Fibroblast of pulmonary artery (primary cell): ENCODE measurements at regions not wholly inside any gene's neighbourhood (a gene's known extent, or its start where the extent isn't known, plus 50 kb on each side); places are given as distances from the start of the nearest gene placed in this dataset.

ENCODE experiments used
- DNase-seq: peaks from one replicate; pipeline ENCODE4 v3.0.0-alpha.2; 2010; ENCODE audit warnings: low read depth
- H3K4me3 ChIP-seq: replicated peaks from 2 replicates; pipeline ENCODE4 v1.5.1; 2011; ENCODE audit warnings: low read depth, mild to moderate bottlenecking, control low read depth, low read length, moderate library complexity
- TF ChIP-seq, protein P1 (sequence below): IDR thresholded peaks from 2 replicates; pipeline ENCODE4 v1.5.1; 2011; ENCODE audit warnings: mild to moderate bottlenecking, control low read depth, low read length, inconsistent platforms; ENCODE audit errors: missing control alignments

DNA sequence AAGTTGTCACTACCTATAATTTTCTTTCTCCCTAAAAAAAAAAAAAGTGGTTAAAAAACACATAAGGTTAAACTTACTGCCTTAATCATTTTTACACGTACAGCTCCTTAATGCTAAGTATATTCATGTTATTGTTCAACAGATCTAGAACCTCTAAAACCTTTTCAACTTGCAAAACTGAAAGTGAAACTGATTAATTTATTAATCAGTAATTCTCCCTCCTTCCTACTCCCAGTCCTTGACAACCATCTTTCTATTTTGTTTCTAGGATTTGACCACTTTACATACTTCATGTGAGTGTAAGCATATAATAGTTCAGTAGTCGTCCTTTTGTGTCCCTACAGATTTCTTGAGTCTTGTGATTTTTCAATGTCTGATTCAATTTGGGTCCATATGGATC is 251.4 kb upstream of the KIF2B start:
- TF ChIP-seq, protein P1, sequence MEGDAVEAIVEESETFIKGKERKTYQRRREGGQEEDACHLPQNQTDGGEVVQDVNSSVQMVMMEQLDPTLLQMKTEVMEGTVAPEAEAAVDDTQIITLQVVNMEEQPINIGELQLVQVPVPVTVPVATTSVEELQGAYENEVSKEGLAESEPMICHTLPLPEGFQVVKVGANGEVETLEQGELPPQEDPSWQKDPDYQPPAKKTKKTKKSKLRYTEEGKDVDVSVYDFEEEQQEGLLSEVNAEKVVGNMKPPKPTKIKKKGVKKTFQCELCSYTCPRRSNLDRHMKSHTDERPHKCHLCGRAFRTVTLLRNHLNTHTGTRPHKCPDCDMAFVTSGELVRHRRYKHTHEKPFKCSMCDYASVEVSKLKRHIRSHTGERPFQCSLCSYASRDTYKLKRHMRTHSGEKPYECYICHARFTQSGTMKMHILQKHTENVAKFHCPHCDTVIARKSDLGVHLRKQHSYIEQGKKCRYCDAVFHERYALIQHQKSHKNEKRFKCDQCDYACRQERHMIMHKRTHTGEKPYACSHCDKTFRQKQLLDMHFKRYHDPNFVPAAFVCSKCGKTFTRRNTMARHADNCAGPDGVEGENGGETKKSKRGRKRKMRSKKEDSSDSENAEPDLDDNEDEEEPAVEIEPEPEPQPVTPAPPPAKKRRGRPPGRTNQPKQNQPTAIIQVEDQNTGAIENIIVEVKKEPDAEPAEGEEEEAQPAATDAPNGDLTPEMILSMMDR: no peak
- H3K4me3 ChIP-seq: peak overlapping the region; percentile 5

DNA sequence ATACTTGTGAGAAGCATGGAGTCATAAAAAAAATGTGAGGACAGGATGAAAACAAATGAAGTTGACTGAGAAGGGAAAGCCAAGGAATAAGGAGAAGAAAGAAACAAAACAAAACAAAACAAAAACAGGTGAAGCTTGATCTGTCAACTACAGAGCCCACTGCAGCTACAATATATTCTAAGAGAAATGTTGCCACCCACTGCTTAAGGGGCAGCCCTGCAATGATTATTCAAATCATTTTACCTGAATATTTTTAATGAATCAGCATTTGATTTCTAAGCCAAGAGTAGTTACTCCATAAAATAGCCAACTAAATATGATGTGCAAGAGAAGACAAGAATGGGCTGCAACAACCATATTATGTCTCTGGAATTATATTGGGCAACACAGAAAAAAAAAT is 252.0 kb upstream of the KIF2B start:
- H3K4me3 ChIP-seq: no peak overlapping the region
- TF ChIP-seq, protein P1: no peak
- no peak for DNase-seq

More for the DNA sequence above, 251.4 kb upstream of the KIF2B start:
- peak; percentile 11 for DNase-seq

DNA sequence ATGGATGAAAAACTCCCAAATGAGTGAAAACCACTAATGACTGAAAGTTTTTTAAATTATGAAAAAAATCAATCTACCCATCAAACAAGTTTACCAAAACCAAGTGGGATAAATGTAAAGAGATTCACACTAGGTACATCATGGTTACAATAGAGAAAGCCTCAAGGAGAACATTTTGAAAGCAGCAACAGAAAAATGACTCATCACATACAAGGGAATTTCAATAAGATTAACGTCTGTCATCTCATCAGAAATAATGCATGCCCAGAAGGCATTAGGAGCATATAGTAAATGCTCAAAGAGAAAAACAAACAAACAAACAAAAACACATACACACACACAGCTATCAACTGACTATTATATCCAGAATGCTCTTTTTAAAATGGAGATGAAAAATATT is 261.8 kb upstream of the KIF2B start:
- no peak for DNase-seq
- no peak overlapping the region for H3K4me3 ChIP-seq
- TF ChIP-seq, protein P1: no peak

DNA sequence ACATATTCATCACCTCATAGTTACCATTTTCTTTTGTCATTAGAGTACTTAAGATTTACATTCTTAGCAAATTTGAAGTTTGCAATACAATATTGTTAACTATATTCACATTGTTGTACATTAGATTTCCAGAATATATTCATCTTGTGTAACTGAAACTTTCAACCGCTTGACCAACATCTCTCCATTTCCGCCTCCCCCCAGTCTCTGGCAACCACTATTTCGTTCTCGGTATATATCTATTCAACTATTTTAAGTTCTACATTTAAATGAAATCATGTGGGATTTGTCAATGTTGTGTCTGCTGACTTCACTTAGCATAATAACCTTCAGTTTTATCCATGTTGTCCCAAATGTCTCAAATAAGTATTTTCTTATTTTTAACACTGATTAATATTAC is 274.5 kb upstream of the KIF2B start:
- TF ChIP-seq, protein P1: no peak
- no peak overlapping the region for H3K4me3 ChIP-seq
- DNase-seq: no peak

DNA sequence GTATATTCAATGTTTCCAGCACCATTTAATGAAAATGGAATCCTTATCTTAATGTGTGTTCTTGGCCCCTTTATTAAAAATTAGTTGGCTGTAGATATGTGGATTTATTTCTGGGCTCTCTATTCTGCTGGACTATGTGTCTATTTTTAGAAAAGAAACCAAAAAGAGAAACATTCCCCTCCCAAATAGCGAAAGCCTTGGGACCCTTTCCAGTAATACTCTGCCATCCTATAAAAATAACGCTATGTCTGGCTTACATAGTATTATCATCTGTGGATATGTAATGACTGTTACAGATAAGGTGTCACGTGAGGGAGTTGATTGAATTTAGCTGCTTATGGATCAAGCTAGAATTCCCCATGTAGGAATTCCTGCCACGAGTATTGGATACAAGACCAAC is 279.3 kb upstream of the KIF2B start:
- TF ChIP-seq, protein P1: no peak
- no peak overlapping the region for H3K4me3 ChIP-seq

DNA sequence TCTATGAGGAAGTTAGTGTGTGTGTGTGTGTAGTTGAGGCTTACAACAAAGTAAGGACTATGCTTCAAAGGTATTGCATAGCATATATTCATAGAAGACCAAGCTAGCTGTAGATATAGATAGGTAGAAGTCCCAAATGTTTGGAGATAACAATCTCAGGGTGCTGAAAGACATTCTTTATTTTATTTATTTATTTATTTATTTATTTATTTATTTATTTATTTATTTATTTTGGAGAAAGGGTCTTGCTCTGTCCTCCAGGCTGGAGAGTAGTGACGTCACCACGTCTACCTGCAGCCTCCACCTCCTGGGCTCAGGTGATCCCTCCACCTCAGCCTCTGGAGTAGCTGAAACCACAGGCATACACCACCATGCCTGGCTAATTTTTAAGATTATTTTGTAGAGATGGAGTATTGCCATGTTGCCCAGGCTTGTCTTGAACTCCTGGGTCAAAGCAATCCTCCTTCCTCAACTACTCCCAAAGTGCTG is 284.6 kb upstream of the KIF2B start:
- TF ChIP-seq, protein P1: no peak
- H3K4me3 ChIP-seq: no peak overlapping the region

More for the DNA sequence above, 279.3 kb upstream of the KIF2B start:
- DNase-seq: no peak

DNA sequence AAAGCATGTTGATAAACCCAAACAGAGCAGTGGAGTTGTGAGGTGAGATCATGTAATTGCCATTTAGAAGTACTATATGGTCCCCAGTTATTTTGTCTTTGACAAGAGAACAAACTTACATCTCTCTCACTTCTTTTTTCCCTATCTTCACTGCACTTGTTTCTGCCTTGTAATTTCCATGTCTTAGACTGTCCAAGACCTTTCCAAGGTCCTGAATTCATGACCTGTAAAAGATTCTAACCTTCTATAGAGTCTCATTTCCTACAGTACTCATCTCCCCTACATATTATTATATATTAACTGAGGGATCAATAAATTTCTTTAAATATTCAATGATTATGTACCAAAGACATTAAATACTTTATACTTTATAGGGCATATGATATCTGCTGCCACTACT is 295.3 kb upstream of the KIF2B start:
- TF ChIP-seq, protein P1: no peak
- H3K4me3 ChIP-seq: no peak overlapping the region
- DNase-seq: no peak

More for the DNA sequence above, 284.6 kb upstream of the KIF2B start:
- no peak for DNase-seq
